Cerebellar nuclear complex (tissue), 1 donor: ENCODE measurements at regions not wholly inside any gene's neighbourhood (a gene's known extent, or its start where the extent isn't known, plus 50 kb on each side); places are given as distances from the start of the nearest gene placed in this dataset.
"Not testable (repeated sequence)": the region's sequence is repeated elsewhere in the genome, so short reads cannot be mapped to it uniquely, and the experiment has no call there.

Source experiments
- DNase-seq, 2 experiments: peaks; one replicate each; lab custom pipeline; 2025; lab: John Stamatoyannopoulos, UW

GRCh38 chr5:100232736-100233135, 302.4 kb upstream of the FAM174A start:
- DNase-seq, result no peak

GRCh38 chr5:100188778-100189177, 346.4 kb upstream of the FAM174A start:
- DNase-seq, result no peak

GRCh38 chr5:100188339-100188738, 346.8 kb upstream of the FAM174A start:
- no peak for DNase-seq

- DNase-seq, result no peak
Measured at GRCh38 chr5:100186181-100186580, 349.0 kb upstream of the FAM174A start.

GRCh38 chr5:100182402-100182801, 352.8 kb upstream of the FAM174A start:
- DNase-seq, result no peak

- DNase-seq, result no peak
Measured at GRCh38 chr5:100175346-100175745, 359.8 kb upstream of the FAM174A start.

- DNase-seq, result no peak
Measured at GRCh38 chr5:100165309-100165708, 369.9 kb upstream of the FAM174A start.

- DNase-seq, result no peak
Measured at GRCh38 chr5:100161868-100162267, 373.3 kb upstream of the FAM174A start.

GRCh38 chr5:100157066-100157465, 378.1 kb upstream of the FAM174A start:
- DNase-seq, result no peak

GRCh38 chr5:100148239-100148638, 386.9 kb upstream of the FAM174A start:
- no peak for DNase-seq

GRCh38 chr5:100142607-100143006, 392.6 kb upstream of the FAM174A start:
- DNase-seq, result no peak

GRCh38 chr5:100131161-100131560, 404.0 kb upstream of the FAM174A start:
- no peak for DNase-seq

GRCh38 chr5:100130307-100130706, 404.9 kb upstream of the FAM174A start:
- no peak for DNase-seq

GRCh38 chr5:100119903-100120302, 415.3 kb upstream of the FAM174A start:
- DNase-seq, result no peak

- DNase-seq, result no peak
Measured at GRCh38 chr5:100110497-100110896, 424.7 kb upstream of the FAM174A start.

- DNase-seq, result no peak
Measured at GRCh38 chr5:100108883-100109282, 426.3 kb upstream of the FAM174A start.

GRCh38 chr5:100103592-100104119, 431.5 kb upstream of the FAM174A start:
- not testable (repeated sequence) for DNase-seq

- not testable (repeated sequence) for DNase-seq
Measured at GRCh38 chr5:100101466-100101865, 433.7 kb upstream of the FAM174A start.

- DNase-seq, result not testable (repeated sequence)
Measured at GRCh38 chr5:100096328-100096727, 438.8 kb upstream of the FAM174A start.

- not testable (repeated sequence) for DNase-seq
Measured at GRCh38 chr5:100080703-100081102, 454.5 kb upstream of the FAM174A start.

GRCh38 chr5:100079163-100079562, 456.0 kb upstream of the FAM174A start:
- not testable (repeated sequence) for DNase-seq

GRCh38 chr5:100066020-100066419, 469.2 kb upstream of the FAM174A start:
- DNase-seq, result not testable (repeated sequence)

GRCh38 chr5:100043475-100043874, 491.7 kb upstream of the FAM174A start:
- no peak for DNase-seq

- DNase-seq, result no peak
Measured at GRCh38 chr5:100026606-100027005, 508.6 kb upstream of the FAM174A start.

GRCh38 chr5:100023536-100023935, 511.6 kb upstream of the FAM174A start:
- no peak for DNase-seq
